ENCODE measurements at regions not wholly inside any gene's neighbourhood (a gene's known extent, or its start where the extent isn't known, plus 50 kb on each side); places are given as distances from the start of the nearest gene placed in this dataset.

DNA sequence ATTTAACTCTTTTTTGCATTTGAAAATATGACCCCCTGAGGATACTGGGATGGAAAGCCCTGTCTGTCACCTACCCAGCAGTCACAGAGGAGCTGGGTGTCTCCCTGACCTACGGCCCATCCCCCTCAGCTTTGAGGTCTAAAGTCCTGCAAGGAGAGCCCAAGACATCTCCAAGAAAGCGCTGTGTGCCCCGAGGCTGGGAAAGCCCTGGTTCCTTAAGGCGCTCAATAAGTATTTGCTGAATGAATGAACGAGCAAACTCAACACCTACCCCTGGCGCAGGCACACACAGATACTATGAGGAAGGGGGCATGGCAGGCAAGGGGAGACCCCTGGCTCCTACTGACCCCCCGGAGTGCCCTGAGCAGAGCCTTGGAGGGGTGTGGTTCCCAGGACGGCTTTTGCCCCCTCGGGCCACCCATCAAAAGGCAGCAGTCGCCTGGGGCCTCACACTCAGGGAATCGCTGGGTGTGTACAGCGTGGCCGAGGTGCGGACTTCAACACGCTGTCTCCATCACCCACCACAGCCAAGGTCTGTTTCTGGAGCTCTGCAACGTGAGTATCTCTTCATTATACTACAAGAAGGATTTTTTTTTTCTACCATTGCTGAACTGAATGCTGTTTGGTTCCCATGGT lies 211.6 kb downstream of the ERCC6L2 start:
- Histone ChIP-seq H3K27ac (ENCODE audit: extremely low read depth, low read depth, low read length) (no peak overlapping the region), H2AFZ (ENCODE audit: low read depth, low read length) (no peak overlapping the region), H3K27me3 (ENCODE audit: control insufficient read depth in 2 of 2, insufficient read depth in 2 of 2, low read length in 2 of 2) (peaks cover 37 to 46% of the 10 kb centered on the region in 2 experiments), H3K4me1 (replicated peaks in 1 of 2; ENCODE audit: control insufficient read depth in 2 of 2, insufficient read depth in 2 of 2, low read length in 2 of 2) (no peaks in the 10 kb centered on the region), H4K20me1 (replicated peaks; ENCODE audit: control insufficient read depth, insufficient read depth, low read length) (no peaks in the 10 kb centered on the region; the same call in 1 of the 2 replicates), H3K36me3 (ENCODE audit: control insufficient read depth, insufficient read depth, low read length) (no peaks in the 10 kb centered on the region), H3K79me2 (ENCODE audit: control insufficient read depth, insufficient read depth, low read length) (no peaks in the 10 kb centered on the region), H3K4me2 (ENCODE audit: insufficient read depth, low read length) (no peak overlapping the region), H3K9me3 (replicated peaks; ENCODE audit: control insufficient read depth, insufficient read depth, low read depth, low read length) (no peaks in the 10 kb centered on the region), H3K9me1 (ENCODE audit: control insufficient read depth, insufficient read depth, low read length) (no peaks in the 10 kb centered on the region), H3K9ac (ENCODE audit: insufficient read depth in 1 of 2, low read depth in 2 of 2, low read length in 2 of 2) (no peak overlapping the region), H3K4me3 (no peak overlapping the region)
- in situ Hi-C loops (cut with MboI): no loop called here
- WGBS (ENCODE audit: insufficient coverage, low coverage, missing lambda C conversion rate): 3% methylated on average over 16 of the region's 16 CpGs
- ChIA-PET POLR2A (no interaction called here), CTCF (ENCODE audit: low intra/inter-chr PET ratio) (no interaction called here)
- no peak for DNase-seq (ENCODE audit: extremely low read depth in 1 of 4, low spot score in 3 of 4)
- intact Hi-C loops (cut with micrococcal nuclease): no loop called here
- no peak for ATAC-seq
- no peak for FAIRE-seq
- no TSS peak for BruUV-seq (replicated peaks)
- TF ChIP-seq ZNF778 (CRISPR knock-in tag; IDR thresholded peaks at IDR 0.05) (no peak), KDM5B (IDR thresholded peaks at IDR 0.05; ENCODE audit: insufficient replicate concordance, low read depth, low read length) (no peak), ZNF316 (IDR thresholded peaks at IDR 0.05) (no peak), PML (IDR thresholded peaks at IDR 0.05; ENCODE audit: low read length) (no peak), ZBTB1 (CRISPR knock-in tag; IDR thresholded peaks at IDR 0.05; ENCODE audit: borderline replicate concordance, low read depth) (no peak), CEBPB (tag; IDR thresholded peaks at IDR 0.05) (no peak), CHD7 (IDR thresholded peaks at IDR 0.05; ENCODE audit: low read depth, low read length) (no peak), PCBP1 (IDR thresholded peaks at IDR 0.05; ENCODE audit: low read depth, low read length, poor library complexity, severe bottlenecking) (no peak), HCFC1 (IDR thresholded peaks at IDR 0.05; ENCODE audit: low read depth, low read length) (no peak), HMG20B (CRISPR knock-in tag; IDR thresholded peaks at IDR 0.05) (no peak), BRCA1 (IDR thresholded peaks at IDR 0.05) (no peak), BRCA1 (CRISPR knock-in tag; IDR thresholded peaks at IDR 0.05) (no peak)
